ENCODE measurements at regions not wholly inside any gene's neighbourhood (a gene's known extent, or its start where the extent isn't known, plus 50 kb on each side); places are given as distances from the start of the nearest gene placed in this dataset.

- peak; percentile 8 for DNase-seq (ENCODE audit: low read depth, low spot score)
These were observed 546.1 kb downstream of the SUCLA2 start for GRCh38 chr13:47454986-47455385.

GRCh38 chr13:47437406-47437805 lies 540.6 kb upstream of the HTR2A start:
- DNase-seq (ENCODE audit: low read depth, low spot score): peak; percentile 61

GRCh38 chr13:47433461-47434005 lies 536.7 kb upstream of the HTR2A start:
- no peak for DNase-seq (ENCODE audit: low read depth, low spot score)

GRCh38 chr13:47426126-47426849 lies 529.4 kb upstream of the HTR2A start:
- DNase-seq (ENCODE audit: low read depth, low spot score): peak; percentile 48

- DNase-seq (ENCODE audit: low read depth, low spot score): no peak
These were observed 524.7 kb upstream of the HTR2A start for GRCh38 chr13:47421525-47421924.

GRCh38 chr13:47420568-47420967 lies 523.7 kb upstream of the HTR2A start:
- DNase-seq (ENCODE audit: low read depth, low spot score): peak; percentile 19

GRCh38 chr13:47420020-47420419 lies 523.2 kb upstream of the HTR2A start:
- DNase-seq (ENCODE audit: low read depth, low spot score): no peak

GRCh38 chr13:47418206-47418920 lies 521.5 kb upstream of the HTR2A start:
- DNase-seq (ENCODE audit: low read depth, low spot score): no peak

- no peak for DNase-seq (ENCODE audit: low read depth, low spot score)
These were observed 520.6 kb upstream of the HTR2A start for GRCh38 chr13:47417485-47417884.

- DNase-seq (ENCODE audit: low read depth, low spot score): peak; percentile 17
These were observed 518.2 kb upstream of the HTR2A start for GRCh38 chr13:47415048-47415447.

- no peak for DNase-seq (ENCODE audit: low read depth, low spot score)
These were observed 516.7 kb upstream of the HTR2A start for GRCh38 chr13:47413526-47413925.

GRCh38 chr13:47413112-47413511 lies 516.3 kb upstream of the HTR2A start:
- DNase-seq (ENCODE audit: low read depth, low spot score): no peak

- DNase-seq (ENCODE audit: low read depth, low spot score): peak; percentile 13
These were observed 512.9 kb upstream of the HTR2A start for GRCh38 chr13:47409778-47410177.

GRCh38 chr13:47408546-47409319 lies 511.9 kb upstream of the HTR2A start:
- DNase-seq (ENCODE audit: low read depth, low spot score): no peak

GRCh38 chr13:47407808-47408207 lies 511.0 kb upstream of the HTR2A start:
- no peak for DNase-seq (ENCODE audit: low read depth, low spot score)

GRCh38 chr13:47399599-47399998 lies 502.7 kb upstream of the HTR2A start:
- DNase-seq (ENCODE audit: low read depth, low spot score): no peak

GRCh38 chr13:47397739-47398138 lies 500.9 kb upstream of the HTR2A start:
- DNase-seq (ENCODE audit: low read depth, low spot score): peak; percentile 31

- no peak for DNase-seq (ENCODE audit: low read depth, low spot score)
These were observed 500.1 kb upstream of the HTR2A start for GRCh38 chr13:47396915-47397314.

- DNase-seq (ENCODE audit: low read depth, low spot score): no peak
These were observed 477.9 kb upstream of the HTR2A start for GRCh38 chr13:47374741-47375140.

GRCh38 chr13:47372751-47373150 lies 475.9 kb upstream of the HTR2A start:
- peak; percentile 14 for DNase-seq (ENCODE audit: low read depth, low spot score)

GRCh38 chr13:47351798-47352197 lies 454.9 kb upstream of the HTR2A start:
- DNase-seq (ENCODE audit: low read depth, low spot score): no peak
